GM19452 (cell line): ENCODE measurements at regions not wholly inside any gene's neighbourhood (a gene's known extent, or its start where the extent isn't known, plus 50 kb on each side); places are given as distances from the start of the nearest gene placed in this dataset.
"Not testable (repeated sequence)": the region's sequence is repeated elsewhere in the genome, so short reads cannot be mapped to it uniquely, and the experiment has no call there.

Experiments used
- ATAC-seq: cut with Tn5 transposase; IDR thresholded peaks from one replicate; pipeline ENCODE4 v1.9.1; 2021; ENCODE audit not compliant: unreplicated experiment

DNA sequence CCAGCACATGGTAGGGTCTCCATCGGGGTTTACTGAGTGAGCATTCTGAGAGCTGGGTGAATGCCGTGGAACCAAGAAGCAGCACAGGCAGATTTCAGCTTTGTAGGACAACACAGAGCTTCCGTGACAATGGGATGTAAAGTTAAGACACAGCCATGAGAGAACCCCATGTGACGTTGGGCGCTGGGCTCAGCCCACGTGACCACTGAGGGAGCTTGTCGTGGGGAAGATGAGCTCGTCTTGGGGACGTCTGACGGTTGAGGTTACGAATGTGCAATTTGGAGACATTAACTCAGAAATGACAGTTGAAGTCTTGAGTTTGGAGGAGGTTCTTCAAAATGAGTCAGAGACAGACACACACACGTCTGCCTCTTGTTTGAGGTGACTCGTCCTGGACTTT lies 51.5 kb upstream of the MUC20 start:
- ATAC-seq, result not testable (repeated sequence)

DNA sequence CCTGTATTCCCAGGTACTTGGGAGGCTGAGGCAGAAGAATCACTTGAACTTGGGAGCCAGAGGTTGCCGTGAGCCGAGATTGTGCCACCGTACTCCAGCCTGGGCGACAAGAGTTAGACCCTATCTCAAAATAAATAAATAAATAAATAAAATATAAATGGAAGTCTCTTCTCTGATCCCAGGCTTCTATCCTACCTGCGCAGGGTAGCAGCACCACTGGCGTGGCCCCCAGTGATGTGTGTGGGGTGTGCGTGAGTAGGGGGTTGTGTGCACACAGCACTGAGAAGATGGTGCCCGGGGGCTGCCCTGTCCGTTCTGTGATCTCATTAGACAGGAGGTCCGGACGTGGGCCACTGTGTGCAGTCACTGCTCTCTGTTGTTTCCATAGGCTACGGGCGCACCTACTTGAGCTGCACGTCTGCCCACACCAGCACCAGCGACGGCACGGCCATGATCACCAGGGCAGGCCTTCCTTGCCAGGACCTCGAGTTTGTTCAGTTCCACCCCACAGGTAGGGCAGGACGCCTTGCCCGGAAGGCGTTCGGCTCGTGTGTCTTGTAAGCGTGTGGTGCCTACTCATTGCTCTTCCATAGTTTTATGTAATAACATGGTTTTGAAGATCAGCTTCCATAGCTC lies 52.5 kb upstream of the MUC20 start:
- ATAC-seq, result not testable (repeated sequence)

DNA sequence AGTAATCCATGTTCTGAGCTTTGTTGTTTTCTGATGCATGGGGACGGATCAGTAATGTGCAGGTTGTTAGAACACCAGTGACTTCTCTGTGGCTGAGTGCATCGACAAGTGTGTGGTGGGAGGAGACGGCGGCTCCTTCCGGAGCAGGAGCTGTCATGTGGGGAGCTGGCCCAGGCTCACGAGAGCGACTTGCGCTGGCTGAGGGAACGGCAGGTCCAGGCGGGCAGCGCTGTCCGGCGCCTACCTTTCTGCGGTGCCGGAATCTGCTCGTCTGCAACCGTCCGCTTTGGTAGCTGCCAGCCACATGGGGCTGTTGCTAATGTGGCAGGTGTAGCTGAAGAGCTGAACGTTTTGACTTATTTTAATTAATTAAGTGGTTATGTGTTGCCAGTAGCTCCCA lies 55.5 kb upstream of the MUC20 start:
- ATAC-seq, result not testable (repeated sequence)

DNA sequence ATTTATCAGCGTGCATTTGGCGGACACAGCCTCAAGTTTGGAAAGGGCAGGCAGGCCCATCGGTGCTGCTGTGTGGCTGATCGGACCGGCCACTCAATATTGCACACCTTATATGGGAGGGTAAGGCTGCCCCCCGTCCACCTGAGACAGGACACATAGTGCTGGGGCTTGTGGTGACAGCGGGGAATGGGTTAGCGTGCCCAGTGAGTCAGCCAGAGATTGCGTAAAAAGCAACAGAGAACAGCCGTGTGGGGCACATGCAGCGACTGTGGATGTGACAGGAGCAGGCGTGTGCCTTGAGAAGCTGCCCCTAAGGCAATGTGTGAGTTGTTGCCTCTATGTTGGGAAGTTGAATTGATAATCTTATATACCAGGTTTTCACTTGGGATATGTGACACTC lies 56.6 kb upstream of the MUC20 start:
- ATAC-seq, result not testable (repeated sequence)

DNA sequence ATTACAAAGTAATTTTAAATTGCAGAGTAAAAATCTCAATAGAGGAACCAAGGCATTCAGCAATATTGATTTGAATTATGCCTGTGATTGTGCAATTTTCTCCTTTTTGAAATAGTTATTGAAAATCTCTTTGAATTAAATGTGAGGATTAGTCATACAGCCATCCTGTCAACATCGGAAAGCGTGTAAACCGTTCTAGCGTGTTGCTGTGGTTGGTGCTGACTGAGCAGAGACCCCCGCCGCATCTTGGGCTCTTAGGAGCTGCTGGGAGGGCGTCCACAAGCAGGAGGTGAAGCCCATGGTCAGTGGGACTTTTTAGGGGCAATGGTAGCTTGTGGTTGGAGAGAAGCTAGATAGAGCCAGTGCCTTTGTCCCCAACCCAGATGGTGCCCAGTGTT lies 61.6 kb upstream of the MUC20 start:
- ATAC-seq, result not testable (repeated sequence)

DNA sequence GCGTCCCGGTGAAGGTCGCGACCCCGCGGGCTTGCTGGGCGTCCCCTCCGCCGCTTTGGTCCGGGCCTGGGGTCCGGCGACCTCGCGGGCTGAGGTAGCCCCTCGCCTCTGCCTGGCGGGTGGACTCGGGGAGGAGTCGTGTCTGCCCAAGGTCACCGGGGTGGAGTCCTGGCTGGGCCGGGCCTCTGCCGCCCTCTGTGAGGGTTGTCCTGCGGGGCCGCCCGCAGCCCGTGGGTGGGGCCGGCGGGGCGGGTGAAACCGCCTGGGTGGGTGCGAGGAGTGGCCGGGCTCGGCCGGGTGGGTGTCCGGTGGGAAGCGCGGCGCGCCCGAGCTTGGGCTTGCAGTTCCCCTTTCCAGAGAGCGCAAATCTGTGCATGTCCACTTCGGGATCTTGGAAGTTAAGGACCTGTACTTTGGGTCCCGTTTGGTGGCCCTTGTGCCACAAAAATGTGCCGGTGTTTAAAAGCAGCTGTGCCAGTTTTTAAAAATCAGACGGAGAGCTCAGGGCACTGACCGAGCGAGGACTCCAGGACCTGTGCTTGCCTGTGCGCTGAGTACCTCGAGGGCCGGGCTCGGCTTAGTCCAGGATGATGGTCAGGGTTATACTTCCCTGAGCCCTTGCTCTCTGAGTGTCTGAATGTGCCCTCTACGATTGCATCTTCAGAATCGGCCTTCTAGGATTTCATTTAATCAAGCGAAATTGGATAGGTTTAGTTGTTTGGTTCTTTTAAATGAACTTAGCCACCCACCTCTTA lies 62.2 kb upstream of the MUC20 start:
- peak; percentile 40 for ATAC-seq

DNA sequence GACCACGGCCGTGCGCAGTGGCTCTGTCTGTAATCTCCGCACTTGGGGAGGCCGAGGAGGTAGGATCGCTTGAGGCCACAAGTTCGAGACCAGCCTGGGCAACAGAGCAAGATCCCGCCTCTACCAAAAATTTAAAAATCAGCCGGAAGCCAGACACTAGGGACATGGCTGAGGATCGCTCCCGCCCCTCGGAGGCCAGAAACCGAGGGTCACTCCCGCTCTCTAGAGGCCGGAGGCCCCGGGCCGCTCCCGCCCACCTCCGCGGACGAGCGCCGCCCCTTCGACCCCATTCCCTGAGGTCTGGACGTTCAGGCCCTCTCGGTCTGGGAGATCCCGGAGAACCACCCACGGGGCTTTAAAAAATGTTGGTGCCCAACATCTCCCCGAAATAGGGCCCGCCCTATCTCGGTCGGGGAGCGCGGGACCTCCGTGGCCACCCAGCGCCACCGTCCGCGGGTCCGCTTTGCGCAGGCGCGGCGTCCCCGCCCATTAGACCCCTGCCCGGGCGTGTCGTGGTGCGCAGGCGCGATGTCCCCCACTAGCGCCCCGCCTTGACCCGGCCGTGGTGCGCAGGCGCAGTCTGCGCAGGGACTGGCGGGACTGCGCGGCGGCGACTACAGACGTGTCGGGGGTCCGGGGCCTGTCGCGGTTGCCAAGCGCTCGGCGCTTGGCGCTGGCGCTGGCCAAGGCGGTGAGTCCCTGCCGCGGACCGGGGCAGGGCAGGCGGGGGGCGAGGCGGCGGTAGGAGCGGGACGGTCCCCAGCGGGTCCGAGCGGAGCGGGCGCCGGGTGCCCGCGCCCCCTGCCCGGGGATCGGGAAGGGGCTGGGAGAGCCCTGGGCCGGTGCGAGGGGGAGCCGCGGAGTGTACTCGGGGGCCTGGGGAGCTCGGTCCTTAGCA lies 63.1 kb upstream of the MUC20 start:
- peak; percentile 92 for ATAC-seq

DNA sequence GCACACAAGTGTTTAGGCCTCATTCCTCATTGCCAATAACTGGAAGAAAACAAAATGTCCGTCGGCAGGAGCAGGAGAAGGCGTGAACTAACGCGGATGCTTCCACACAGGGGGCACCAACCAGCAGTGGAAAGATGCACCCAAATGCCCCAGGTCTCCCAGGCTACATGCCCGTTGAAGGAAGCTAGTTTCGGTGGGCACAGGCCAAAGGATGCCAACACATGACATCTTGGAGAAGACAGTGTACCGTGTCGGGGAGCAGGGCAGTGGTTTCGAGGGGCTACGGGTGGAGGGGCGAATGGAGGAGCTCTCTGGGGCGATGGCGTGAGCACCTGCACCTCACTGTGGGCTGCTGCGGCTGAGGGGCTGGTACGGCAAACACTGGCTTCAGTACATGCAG lies 64.7 kb upstream of the MUC20 start:
- not testable (repeated sequence) for ATAC-seq

DNA sequence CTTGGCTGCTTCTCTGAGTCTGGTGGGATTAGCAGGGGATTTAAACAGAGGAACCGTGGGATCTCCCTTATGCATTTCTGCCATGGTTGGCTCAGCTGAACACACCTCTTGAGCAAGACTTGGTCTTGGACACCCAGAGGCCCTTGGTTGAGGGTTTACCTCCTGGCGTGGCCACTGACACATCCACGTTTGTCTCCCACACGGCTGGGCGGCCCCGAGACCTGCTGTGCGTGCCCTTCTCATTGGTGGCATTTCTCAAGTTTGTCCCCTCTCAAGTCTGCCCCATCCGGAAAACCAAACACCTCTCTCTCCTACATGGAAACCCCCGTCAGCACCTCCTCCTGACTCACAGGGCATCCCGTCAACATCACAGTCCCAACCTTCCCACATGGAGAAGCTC lies 66.0 kb upstream of the MUC20 start:
- not testable (repeated sequence) for ATAC-seq

DNA sequence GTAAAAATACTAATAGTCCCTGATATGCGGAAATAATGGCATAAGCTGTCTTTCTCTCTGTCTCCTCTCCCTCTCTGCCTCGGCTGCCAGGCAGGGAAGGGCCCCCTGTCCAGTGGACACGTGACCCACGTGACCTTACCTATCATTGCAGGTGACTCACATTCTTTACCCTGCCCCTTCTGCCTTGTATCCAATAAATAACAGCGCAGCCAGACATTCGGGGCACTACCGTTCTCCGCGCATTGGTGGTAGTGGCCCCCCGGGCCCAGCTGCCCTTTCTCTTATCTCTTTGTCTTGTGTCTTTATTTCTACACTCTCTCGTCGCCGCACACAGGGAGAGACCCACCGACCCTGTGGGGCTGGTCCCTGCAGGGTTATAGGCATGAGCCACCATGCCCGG lies 66.6 kb upstream of the MUC20 start:
- ATAC-seq, result not testable (repeated sequence)

DNA sequence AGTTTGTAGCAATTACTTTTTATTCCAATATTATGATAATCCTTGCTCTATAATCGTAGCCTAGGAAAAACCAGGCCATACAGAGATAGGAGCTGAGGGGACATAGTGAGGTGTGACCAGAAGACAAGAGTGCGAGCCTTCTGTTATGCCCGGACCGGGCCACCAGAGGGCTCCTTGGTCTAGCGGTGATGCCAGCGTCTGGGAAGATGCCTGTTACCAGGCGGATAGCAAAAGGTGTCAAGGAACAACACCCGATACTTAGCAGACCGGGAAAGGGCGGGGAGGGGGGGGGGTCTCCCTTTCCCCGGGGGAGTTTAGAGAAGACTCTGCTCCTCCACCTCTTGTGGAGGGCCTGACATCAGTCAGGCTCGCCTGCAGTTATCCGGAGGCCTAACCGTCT lies 67.1 kb upstream of the MUC20 start:
- not testable (repeated sequence) for ATAC-seq

DNA sequence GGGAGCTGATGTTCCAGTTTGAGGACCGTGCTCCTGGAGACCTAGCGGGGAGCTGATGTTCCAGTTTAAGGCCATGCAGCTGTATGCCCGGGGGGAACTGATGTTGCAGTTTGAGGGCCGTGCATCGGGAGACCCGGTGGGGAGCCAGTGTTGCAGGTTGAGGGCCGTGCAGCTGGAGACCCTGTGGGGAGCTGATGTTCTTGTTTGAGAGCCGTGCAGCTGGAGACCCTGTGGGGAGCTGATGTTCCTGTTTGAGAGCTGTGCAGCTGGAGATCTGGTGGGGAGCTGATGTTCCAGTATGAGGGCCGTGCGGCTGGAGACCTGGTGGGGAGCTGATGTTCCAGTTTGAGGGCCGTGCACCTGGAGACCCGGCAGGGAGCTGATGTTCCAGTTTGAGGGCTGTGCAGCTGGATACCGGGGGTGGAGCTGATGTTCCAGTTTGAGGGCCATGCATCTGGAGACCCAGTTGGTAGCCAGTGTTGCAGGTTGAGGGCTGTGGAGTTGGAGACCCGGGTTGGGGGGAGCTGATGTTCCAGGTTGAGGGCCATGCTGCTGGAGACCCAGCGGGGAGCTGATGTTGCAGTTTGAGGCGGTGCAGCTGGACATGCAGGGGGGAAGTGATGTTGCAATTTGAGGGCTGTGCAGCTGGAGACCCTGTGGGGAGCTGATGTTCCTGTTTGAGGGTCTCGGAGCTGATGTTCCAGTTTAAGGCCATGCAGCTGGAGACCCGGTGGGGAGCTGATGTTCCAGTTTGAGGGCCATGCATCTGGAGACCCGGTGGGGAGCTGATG lies 64.4 kb upstream of the APOD start:
- ATAC-seq, result not testable (repeated sequence)

DNA sequence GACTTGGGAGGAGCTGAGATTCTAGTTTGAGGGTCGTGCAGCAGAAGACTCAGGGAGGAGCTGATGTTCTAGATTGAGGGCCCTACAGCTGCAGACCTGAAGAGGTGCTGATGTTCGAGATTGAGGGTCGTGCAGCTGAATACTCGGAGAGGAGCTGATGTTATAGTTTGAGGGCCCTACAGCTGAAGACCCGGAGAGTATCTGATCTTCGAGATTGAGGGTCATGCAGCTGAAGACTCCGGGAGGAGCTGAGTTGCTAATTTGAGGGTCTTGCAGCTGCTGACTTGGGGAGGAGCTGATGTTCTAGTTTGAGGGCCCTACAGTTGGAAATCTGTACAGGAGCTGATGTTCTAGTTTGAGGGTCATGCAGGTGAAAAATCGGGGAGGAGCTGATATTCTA lies 62.1 kb upstream of the APOD start:
- not testable (repeated sequence) for ATAC-seq

DNA sequence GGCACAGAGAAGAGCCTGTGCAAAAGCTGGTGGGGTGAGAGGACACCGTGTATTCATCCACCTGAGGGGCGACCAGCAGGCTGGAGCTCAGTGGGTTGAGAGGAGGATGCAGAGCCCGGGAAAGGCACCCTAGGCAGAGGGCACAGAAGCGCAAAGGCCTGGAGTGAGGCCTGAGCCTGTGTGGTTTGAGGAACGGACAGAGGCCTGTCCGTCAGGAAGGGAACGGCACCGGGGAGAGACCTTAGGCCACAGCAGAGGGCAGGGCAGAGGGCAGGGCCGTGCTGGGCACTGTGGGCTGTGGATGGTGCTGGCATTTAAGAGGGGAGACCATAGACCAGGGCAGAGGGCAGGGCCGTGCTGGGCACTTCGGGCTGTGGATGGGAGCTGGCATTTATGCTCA lies 59.5 kb upstream of the APOD start:
- ATAC-seq, result not testable (repeated sequence)

DNA sequence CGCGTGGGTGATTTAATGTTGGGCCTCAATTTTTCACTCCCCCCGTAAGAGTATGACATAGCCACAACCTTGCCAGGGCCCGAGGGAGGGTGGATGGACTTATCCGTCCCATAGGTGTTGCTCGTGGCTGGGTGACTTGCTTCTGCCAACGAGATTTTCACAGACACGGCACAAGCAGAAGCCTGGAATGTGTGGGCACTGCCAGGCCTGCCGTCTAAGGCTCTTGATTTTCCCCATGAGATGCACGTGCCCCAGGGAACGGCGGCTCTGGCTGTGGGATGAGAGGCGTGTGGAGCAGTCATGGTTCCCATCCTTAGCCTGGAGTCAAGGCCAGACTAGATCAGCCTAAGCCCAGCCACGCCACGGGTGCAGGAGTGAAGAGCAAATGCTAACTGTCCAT lies 58.6 kb upstream of the APOD start:
- not testable (repeated sequence) for ATAC-seq

DNA sequence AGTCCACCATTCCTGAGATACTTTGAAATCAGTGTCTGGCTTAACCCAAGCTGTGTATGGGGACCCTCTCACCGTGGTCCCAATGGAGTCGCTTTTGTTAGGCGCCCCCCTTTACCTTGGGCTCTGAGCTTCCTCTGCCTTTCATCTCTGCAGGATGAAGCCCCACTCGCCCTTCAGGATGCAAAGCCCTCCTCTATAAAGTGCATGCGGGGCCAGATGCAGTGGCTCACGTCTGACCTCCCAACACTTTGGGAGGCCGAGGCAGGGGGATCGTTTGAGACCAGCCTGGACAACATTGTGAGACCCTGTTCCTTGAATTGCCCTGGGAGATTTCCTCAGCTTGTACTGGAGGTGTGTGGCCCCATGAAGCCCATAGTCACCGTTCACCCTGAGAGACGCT lies 54.7 kb upstream of the APOD start:
- not testable (repeated sequence) for ATAC-seq

DNA sequence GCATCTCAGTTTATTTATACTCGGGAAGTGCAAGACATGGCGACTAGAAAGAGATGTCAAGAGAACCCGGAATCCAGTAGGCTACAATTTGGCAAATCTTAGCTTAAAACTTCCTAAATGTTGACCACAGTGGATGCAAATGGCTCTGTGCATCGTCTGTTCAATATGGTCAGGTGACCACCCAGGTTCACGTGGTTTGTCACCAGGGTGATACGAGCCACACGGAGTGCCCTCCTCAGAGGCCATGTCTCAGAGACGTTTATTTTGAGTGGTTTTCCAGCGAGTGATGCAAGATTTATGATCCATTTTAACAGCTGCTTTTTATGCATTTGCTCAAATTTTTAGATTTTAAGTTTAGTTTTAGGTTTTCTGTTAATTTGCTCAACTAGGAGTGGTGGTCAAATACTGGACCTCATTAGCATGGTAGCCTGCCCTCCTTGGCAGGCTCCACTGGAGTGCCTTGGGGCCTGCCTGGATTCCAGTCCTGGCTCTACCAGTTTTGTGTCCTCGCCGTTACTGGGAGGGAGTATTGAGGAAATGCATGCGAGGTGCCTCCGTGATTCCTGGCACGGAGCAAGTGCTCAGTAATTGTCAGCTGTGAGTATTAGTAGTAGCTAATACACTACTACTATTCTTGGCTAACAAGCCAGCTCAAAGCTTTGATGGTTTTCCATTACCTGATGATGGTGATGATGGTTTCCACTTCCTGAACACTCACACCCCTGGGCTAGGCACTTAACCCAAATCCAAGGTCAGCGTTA lies 53.9 kb upstream of the APOD start:
- not testable (repeated sequence) for ATAC-seq

DNA sequence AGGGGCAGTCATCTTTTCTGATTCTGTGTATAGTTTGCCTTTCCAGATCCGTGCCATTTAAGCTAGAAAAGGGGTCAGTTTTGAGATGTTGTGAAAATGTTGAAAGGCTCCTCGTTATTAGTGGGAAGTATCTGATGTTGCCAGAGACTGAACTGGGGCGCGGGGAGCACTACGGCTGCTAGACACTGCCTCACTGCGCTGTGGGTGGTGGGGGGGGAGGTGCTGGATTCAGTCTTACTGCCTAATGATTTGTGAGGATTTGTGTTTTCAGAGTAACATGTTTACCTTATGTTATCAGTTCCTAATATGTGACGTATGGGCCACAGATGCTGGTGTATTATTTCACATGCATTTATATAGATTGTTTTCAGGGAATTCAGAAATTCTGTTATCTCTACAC lies 53.3 kb upstream of the APOD start:
- not testable (repeated sequence) for ATAC-seq

DNA sequence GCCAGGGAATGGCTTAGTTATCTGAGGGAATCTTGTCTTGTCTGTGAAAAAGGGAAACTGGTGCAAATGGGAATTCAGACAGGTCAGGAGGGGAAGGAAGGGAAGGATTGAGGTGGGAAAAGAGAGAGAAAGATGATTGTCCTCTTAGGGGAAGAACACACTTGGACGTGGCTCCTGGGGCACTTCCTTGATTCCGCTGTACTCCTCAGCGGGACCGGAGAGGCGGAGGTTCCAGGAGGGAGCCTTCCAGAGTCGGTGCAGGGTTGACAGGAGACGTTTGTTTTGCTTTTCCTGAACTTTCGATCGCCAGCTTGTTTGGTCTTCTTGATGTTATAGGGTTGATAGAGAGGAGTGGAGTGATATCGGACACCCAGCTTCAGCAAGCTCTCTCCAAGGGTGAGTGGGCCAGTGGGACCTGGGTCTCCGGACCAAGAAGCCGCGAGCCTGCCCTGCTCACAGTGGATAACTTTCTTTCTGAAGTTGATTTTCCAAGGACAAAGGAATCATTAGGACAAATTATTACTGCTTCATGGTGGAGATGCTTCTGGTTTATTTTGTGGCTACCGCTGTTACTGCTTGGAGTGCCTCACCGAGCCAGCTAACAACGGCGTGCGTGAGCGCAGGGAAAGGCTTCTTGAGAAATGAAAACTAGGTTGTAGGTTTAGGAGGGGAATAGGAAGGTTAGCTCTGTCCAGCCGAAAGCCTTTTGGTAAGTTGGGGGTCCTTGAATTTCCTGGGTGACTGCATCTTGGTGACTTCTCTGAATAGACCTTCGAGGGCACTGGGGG lies 52.4 kb upstream of the APOD start:
- ATAC-seq, result not testable (repeated sequence)
